NCI-H1092 (cell line): ENCODE measurements at regions not wholly inside any gene's neighbourhood (a gene's known extent, or its start where the extent isn't known, plus 50 kb on each side); places are given as distances from the start of the nearest gene placed in this dataset.
"Not testable (repeated sequence)": the region's sequence is repeated elsewhere in the genome, so short reads cannot be mapped to it uniquely, and the experiment has no call there.

Source experiments
- DNase-seq: peaks from one replicate; lab custom pipeline; 2025; lab: John Stamatoyannopoulos, UW

DNA sequence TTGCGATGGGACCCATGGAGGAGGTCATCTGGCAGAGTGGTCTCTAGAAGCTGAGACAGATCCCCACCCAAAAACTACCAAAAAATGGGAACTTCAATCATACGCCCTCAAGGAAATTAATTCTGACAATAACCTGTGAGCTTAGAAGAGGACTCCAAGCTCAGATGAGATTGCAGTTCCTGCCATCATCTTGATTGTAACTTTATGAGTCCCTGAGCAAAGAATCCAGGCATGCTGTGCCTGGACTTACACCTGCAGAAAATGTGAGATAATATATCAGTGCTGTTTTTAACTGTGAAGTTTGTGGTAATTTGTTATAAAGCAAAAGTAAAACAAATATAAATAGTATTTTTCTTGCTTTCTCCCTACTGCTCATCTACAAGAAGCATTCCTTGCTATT is 299.6 kb upstream of the MBL2 start:
- no peak for DNase-seq

DNA sequence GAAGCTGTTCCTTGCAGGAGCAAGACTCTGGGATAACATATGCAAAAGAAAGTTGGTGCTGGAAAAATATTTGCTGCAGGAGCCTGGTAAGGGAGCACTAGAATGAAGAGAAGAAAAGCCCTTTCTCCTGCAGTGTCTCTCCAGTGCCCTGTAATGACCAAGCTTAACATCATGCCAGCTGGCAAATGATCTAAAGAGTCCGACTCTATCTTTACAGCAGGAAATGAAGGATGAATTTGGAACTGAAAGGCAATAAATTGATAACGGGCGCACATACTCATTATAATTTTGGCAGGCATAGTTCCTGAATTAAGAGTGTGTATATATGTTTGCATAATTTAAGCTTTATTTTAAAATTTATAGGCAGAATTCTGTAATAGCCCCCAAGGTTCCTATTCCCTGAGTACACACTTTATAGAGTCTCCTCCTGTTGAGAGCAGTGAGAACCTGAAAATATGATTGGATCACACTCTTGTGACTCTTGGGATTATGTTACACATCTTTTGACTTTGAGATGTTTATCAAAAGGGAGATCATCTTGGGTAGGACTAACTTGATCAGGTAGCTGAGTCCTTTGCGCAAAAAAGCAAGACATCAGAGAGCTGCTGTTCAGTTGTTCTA is 299.0 kb upstream of the MBL2 start:
- no peak for DNase-seq

DNA sequence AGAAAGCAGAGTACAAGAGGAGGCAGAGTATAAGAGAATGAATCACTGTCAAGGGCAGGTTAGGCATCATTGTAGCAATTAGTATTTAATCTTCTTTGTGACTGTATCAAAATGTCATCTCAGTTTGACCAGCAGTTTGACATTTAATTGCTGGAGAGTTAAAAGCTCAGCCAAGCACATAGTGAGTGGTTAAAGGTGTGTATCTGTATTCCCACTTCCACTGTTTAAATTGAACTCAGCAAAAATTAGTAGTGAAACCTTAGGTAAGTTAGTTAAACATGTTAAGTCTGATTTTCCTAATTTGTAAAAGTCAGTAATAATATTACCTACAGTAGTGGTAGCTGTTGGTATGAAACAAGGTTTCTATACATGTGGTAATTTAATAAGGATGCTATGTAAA is 296.4 kb upstream of the MBL2 start:
- no peak for DNase-seq

DNA sequence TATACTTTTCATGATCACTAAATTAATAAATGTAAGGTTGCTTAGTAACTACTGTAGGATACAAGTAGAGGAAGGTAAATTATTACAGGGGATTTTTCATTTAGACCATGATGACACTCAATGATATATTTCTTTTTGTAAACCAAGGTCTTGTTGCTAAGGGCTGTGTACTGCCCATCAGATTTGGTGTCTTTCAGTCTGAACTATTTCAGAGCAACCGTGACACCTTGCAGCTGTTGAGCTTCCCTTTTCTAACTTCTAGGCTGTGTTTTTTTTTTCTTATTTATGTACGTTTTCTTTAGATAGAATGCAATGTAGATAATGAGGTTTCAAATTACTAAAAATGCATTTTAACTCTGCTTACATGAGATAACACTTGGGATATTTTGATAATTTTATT is 292.0 kb upstream of the MBL2 start:
- no peak for DNase-seq

DNA sequence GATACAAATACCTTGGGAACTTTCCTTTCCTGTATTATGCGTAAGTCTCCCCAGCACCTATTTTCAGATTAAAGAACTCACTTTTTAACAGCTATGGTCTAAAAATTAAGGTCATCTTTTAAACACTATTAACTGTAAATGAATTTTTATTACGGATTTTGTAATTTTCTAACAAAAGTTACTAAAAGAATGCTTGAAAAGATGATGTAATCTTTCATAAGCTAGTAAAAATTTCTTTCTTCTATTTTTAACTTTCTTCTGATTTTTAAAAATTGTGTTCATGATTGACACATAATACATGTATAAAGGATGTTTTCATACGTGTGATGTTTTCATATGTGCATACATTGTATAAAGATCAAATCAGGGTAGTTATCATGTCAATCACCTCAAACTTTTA is 291.2 kb upstream of the MBL2 start:
- no peak for DNase-seq

DNA sequence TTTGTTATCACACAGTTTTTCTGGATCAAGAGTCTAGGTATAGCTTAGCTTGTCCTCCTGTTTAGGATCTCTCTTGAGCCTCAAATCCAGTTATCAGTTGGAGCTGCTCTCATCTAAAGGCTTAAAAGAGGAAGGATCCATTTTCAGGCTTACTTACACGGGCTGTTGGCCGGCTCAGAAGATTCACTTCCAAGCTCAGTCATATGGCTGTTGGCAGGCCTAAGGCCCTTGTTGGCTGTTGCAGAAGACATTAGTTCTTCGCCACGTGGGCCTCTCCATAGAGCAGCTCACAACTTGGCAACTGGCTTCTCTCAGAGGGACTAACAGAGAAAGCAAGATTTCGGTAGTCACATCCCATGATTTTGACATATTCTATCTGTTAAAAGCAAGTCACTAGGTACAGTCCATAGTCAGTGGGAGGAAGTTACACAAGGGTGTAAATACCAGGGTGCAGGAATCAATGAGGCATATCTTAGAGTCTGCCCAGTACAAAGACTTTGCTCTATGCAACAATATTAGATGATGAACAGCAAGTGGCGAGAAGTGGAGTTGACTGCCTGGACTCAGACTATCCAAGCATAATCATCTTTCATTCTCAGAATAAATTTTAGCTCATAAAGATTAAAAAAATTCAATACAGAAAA is 280.1 kb upstream of the MBL2 start:
- DNase-seq: no peak

DNA sequence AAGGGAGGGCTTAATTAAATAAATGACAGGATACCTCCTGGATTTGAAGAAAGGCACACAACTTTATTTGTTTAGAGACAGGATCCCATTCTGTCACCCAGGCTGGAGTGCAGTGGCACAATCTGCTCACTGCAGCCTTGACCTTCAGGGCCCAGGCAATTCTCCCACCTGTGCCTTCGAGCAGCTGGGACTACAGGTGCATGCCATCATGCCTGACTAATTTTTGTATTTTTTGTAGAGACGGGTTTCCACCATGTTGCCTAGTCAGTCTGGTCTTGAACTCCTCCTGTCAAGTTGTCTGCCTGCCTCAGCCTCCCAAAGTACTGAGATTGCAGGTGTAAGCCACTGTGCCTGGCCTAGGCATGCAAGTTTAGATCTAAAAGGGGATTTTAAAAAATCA is 272.7 kb upstream of the MBL2 start:
- DNase-seq: no peak

DNA sequence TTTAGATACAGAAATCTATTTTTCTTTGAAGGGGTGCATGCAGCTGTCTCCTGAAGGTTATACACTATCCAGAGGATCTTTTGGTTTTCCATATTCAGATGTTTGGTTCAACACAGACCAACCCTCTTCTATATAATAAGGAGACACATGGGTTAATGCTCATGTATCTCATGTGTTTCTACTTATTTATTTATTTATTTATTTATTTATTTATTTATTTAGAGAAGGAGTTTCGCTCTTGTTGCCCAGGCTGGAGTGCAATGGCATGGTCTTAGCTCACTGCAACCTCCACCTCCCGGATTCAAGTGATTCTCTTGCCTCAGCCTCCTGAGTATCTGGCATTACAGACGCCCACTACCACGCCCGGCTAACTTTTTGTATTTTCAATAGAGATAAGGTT is 263.2 kb upstream of the MBL2 start:
- DNase-seq: not testable (repeated sequence)

DNA sequence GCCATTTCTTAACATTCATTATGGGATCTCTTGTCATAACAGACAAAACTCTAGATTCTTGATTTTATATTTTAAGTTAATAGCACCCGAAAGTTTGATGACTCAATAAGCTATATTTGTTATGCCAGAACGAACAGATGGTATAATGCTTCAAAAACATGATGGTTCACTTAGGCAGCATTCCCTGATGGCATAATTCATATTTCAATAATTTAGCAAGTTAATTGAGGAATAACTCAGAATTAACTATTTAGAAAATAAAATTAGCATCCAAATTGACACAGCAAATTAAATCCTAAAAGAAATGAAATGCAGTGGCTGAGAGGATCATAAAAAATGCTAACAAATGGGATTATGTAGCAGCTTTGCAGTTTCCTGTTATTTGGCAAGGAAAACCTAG is 260.8 kb upstream of the MBL2 start:
- no peak for DNase-seq

DNA sequence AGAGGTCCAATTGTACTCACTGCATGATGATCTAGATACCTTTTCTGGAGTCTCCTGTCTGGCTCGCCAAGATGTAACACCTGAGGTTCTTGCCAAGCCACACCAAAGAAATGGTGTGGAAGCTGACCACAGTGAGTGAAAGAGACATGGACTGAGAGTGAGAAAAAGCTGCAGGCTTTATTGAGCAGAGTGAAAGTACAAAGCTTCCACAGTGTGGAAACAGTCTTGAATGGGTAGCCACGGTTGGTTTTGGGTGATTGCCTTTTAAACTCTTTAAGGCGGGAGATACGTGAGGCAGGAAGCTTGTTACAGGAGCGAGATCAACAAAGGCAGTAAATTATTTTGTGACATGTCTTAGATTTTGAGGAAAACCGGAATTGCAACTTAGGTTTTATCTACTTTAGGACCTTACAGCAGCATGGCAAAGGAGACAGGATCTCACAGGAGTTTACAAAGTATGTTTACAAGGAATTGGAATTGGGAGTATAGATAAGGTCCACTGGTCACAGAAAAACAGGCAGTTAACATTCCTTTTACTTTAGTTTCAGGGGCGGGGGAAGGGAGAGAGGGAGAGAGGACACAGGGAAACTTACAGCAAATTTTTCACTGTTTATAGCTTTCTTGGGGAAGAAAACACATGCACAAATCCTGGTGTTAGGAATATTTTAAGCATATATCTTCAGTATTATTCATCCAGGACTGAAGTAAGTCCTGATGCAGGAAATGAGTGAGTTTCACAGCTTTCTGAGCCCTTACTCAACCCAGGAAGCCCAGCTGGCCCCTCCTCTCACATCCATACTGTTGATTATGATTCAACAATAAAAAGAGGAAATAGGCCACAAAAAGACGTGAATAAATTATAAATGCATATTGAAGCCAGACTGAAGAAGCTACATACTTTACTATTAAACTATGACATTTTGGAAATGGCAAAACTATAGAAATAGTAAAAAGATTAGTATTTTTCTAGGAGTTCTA is 257.6 kb upstream of the MBL2 start:
- not testable (repeated sequence) for DNase-seq

DNA sequence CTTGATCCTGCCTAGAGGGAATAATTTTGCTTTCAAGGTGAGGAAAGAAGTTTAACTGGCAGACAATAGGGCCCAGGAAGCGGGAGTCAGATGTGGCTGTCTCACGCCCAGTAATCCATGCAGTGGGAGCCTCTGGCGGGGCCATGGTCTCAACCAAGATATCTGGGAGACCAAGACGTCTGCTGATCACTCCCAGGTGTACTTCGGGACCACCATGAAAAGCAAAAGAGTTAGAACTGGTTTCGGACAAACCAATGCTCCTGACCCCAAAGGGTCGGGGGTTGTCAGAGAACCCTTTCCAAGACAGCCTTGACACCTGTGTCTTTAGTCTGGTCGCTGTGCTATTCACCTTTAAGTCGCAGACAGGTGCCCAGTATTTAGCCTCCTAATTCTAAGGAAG is 256.9 kb upstream of the MBL2 start:
- no peak for DNase-seq

DNA sequence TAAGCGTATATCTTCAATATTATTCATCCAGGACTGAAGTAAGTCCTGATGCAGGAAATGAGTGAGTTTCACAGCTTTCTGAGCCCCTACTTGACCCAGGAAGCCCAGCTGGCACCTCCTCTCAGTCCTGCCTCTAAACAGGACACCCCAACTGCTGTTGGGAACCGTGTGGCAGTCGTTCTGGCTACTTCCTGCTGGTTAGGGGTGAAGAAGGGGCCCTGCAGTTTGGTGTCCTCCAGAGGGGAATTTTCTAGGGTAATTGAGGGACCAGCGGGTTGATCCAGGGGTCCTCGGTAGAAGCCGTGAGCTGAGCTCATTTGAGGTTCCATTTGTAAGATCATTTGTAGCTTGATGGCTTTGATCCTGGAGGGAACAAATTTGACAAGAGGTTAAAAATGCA is 253.2 kb upstream of the MBL2 start:
- DNase-seq: not testable (repeated sequence)

DNA sequence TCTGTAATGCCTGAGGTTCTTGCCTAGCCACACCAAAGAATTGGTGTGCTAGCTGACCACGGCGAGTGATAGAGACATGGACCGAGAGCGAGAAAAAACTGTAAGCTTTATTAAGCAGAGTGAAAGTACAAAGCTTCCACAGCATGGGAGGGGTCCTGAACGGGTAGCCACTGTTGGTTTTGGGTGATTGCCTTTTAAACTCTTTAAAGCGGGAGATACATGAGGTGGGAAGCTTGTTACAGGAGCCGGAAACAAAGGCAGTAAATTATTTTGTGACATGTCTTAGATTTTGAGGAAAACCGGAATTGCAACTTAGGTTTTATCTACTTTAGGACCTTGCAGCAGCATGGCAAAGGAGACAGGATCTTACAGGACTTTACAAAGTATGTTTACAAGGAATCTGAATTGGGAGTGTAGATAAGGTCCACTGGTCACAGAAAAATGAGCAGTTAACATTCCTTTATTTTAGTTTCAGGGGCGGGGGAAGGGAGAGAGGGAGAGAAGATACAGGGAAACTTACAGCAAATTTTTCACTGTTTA is 252.7 kb upstream of the MBL2 start:
- DNase-seq: no peak

DNA sequence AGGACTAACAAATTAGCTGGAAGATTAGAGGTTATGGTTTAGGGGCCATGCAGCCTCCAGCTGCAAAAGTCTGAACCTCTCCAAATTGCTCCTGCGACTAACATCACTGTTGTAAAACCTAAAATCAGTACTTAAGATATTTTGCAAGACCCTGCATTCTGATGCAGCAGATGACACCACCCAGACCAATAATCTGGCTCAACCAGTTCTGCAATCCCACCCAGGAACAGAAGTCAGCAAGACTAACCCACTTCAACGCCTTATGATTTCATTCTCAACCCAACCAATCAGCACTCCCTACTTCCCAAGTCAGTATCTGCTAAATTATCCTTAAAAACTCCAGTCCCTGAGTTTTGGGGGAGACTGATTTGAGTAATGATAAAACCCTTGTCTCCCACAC is 250.8 kb upstream of the MBL2 start:
- DNase-seq: no peak

DNA sequence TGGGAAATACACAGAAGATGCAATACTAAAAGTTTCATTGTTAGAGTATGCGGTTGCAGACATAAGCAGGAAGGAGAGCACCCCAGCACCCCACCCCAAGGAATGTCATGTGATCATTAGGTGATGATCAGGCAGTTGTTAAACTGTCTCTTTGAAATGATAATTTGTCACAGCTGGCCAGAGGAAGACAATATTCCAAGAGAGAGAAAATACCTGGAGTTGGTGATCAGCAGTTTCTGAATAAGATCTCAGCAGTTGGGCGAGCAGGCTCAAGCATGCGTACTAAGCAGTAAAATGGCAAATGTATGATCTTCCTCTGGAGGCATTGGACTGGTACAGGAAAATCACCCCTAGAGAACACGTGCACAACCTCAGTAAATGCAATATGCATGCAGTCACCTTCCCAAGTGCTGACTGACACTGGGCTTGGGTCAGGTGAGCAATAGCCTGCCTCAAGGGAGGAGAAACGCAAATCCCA is 250.1 kb upstream of the MBL2 start:
- no peak for DNase-seq

DNA sequence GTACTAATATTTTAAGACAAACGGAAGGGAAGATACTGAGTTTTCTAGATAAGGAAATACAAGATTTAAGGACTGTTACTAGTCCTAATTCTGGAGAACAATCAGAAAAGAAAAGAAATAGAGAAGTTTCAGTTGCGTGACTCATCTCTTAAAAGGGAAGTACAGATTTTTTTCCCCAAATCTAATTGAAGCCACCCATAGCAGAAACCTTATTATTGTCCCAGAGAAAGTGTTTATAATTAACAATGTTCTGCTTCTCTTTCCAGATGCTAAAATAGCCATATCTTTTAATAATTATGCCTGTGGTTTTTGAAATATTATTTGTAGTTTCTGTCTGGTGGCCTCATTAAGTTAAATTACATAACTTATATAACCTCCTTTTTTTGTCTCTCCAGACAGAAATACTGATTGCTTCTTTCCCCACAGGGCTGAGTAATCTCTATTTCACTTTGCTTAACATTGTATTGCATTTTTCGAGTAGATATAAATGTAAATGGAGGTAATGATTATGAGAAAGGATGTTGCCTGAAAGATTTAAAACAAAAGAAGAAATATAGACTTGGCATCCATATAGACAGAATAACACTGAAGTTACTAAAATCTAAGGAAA is 240.7 kb upstream of the MBL2 start:
- no peak for DNase-seq

DNA sequence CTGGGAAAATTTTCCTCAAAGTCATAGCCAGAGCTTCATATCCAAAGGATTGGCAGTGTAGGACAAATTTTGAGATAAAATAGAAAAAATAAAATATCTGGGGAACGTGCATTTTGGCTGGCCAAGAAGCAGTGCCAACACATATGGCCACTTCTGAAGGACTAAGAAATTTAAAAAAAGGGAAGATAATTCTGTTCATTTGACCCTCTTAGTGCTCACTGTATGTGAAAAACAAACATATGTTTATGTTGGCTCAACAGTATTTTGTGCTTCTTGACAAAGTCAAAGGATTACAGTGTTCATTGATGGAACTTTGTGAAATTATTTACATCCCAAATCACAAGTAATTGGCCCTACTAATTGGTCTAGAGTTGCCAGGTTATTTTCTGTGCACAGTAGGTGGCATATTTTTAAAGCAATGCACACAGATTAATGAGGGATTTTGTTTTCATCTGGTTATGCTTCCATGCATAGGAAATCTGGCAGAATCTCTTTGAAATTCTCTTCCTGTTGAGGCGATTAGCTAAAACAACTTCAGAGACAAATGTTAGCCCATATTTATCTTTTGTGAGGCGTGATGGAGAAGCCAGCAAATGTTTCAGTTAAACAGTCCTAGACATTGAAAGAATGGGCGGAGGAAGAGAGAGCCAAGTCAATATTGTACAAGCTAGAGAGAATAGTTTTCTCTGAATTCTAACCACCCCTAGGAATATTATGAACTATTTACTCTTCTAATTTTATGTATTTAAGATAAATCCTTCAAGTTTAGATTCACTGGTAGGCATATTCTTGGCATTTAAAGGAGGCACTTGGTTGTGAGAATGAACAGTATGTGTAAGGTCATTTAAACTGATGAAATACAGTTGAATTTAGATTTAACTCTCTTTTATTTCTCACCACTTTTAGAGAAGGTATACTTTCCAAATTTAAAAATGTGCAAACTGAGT is 237.7 kb upstream of the MBL2 start:
- DNase-seq: no peak

DNA sequence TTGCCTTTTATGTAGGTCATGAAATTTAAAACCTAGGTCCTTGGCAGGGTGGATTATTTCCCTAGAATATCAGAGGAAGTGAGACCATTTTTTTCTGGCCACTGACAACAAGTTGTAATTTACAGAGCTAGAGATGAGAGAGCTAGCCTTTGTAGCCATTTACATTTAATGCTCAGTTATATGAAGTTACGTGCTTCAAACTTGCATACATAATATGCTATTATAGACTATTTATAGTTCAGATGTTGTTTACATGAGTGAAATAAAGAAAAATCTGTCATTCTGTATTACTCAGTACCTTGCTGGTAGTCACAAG is 234.9 kb upstream of the MBL2 start:
- DNase-seq: no peak

DNA sequence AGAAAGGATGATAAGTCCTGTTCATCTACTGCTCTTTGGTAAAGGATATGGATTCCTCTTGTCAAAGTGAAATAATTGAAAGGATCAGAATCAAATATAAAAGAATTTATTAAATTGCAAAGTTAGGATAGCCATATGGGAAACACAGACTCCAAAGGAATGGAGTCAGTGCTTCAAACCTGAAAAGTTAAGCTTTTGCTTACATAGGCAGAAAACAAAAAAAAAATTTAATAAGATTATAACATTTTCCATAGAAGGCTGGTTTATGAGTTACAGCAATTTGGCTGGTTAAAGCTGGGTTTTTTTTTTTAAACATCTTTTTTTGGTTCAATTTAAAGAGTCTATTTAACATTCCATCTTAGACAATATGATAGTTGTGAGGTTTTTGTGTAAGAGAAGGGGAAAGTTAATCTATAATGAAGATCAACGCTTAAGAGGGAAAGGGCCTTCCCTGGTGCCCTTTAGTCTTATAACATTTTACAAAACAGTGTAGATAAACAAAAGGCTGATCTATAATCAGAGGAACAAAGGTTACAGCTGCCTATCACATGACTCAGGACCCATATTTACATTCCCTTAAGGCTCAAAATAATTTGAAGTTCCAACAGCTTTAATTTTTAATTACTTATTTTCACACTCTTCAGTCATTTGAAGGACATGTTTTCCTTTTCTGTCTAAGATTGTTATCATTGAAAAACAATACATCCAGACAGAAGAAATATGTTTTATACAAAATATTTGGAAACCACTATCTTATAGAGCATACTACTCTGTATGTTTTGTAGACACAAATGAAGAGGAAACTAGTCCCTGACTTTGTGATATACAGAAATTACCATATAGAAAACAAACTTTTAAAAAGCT is 234.3 kb upstream of the MBL2 start:
- no peak for DNase-seq

DNA sequence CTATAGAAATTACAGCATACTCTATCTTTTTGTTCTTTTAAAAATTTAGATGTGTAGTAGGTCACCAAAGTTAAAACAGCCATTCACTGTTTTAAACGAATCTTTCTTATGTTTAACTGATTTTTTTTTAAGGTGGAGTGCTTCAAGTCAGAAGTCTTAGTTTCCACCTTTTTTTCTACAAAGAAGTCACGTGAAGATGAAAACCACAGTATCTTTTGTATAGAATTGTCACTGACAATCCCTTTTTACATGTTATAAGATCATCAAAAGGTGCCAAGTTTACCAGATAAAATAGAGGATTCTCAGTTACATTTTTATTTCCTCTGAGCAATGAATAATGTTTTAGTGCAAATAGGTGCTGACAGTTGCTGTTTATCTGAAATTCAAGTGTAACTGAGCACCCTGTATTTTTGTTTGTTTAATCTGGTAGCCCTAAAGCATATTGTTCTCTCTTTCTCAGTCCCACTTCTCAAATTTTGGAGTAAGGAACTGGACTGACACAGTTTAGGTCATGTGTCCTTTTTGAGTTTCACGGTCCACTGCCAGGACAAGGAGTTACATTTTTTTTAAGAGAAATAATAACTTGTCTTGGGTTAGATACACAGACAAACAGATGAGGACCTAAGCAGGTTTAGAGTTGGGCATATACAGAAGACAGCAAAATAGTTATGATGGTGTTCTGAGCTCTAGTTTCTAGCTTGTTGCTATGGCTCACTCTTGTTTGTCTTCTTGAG is 233.2 kb upstream of the MBL2 start:
- no peak for DNase-seq
